ENCODE measurements at regions not wholly inside any gene's neighbourhood (a gene's known extent, or its start where the extent isn't known, plus 50 kb on each side); places are given as distances from the start of the nearest gene placed in this dataset.

GRCh38 chr12:113734503-113734902 is 231.6 kb downstream of the RBM19 start:
- no peaks in the 10 kb centered on the region for H3K9me3 ChIP-seq (replicated peaks in 1 of 3)
- no peak for DNase-seq
- TF ChIP-seq POLR2A (IDR thresholded peaks at IDR 0.05) (no peak), CTCF (IDR thresholded peaks at IDR 0.05) (no peak)
- H3K27ac ChIP-seq = no peak overlapping the region
- intact Hi-C loops (cut with DNase I) = no loop called here
- H3K36me3 ChIP-seq (replicated peaks in 1 of 2) = no peaks in the 10 kb centered on the region
- H3K4me1 ChIP-seq (replicated peaks in 1 of 2) = no peaks in the 10 kb centered on the region
- no peak overlapping the region for H3K4me3 ChIP-seq
- 58 to 73% (median 65%) methylated on average over 3 of the region's 3 CpGs for WGBS, 4 donors
- no peaks in the 10 kb centered on the region for H3K27me3 ChIP-seq

- Histone ChIP-seq H3K27ac (no peak overlapping the region), H3K4me3 (no peak overlapping the region), H3K36me3 (replicated peaks in 1 of 2) (no peaks in the 10 kb centered on the region), H3K4me1 (replicated peaks in 1 of 2) (no peaks in the 10 kb centered on the region), H3K27me3 (no peaks in the 10 kb centered on the region), H3K9me3 (replicated peaks in 1 of 3) (no peaks in the 10 kb centered on the region)
- intact Hi-C loops (cut with DNase I) = no loop called here
- no peak for TF ChIP-seq CTCF (IDR thresholded peaks at IDR 0.05)
- TF ChIP-seq POLR2A (IDR thresholded peaks at IDR 0.05) = no peak
- 77 to 86% (median 82%) methylated on average over 4 of the region's 4 CpGs for WGBS, 4 donors
- no peak for DNase-seq
Observed at GRCh38 chr12:113732916-113733315, 233.2 kb downstream of the RBM19 start.

GRCh38 chr12:113727651-113728061 is 238.5 kb downstream of the RBM19 start:
- Histone ChIP-seq H3K4me1 (replicated peaks in 1 of 2) (no peaks in the 10 kb centered on the region), H3K27ac (no peak overlapping the region), H3K4me3 (no peak overlapping the region), H3K9me3 (replicated peaks in 1 of 3) (no peaks in the 10 kb centered on the region), H3K36me3 (replicated peaks in 1 of 2) (no peaks in the 10 kb centered on the region), H3K27me3 (no peaks in the 10 kb centered on the region)
- intact Hi-C loops (cut with DNase I) = no loop called here
- no peak for DNase-seq
- 93 to 100% (median 98%) methylated on average over 1 of the region's 1 CpG for WGBS, 4 donors
- TF ChIP-seq POLR2A (IDR thresholded peaks at IDR 0.05) = no peak
- no peak for TF ChIP-seq CTCF (IDR thresholded peaks at IDR 0.05)

GRCh38 chr12:113726254-113726819 is 239.8 kb downstream of the RBM19 start:
- H3K4me3 ChIP-seq = no peak overlapping the region
- no peaks in the 10 kb centered on the region for H3K27me3 ChIP-seq
- no peak for DNase-seq
- H3K27ac ChIP-seq = no peak overlapping the region
- no peaks in the 10 kb centered on the region for H3K36me3 ChIP-seq (replicated peaks in 1 of 2)
- no peaks in the 10 kb centered on the region for H3K9me3 ChIP-seq (replicated peaks in 1 of 3)
- WGBS, 4 donors = 70 to 95% (median 73%) methylated on average over 3 to 6 of the region's 6 CpGs
- H3K4me1 ChIP-seq (replicated peaks in 1 of 2) = no peaks in the 10 kb centered on the region
- intact Hi-C loops (cut with DNase I) = no loop called here
- TF ChIP-seq POLR2A (IDR thresholded peaks at IDR 0.05) = no peak
- no peak for TF ChIP-seq CTCF (IDR thresholded peaks at IDR 0.05)
